ENCODE measurements at regions not wholly inside any gene's neighbourhood (a gene's known extent, or its start where the extent isn't known, plus 50 kb on each side); places are given as distances from the start of the nearest gene placed in this dataset.

GRCh38 chr2:5951471-5951870, 259.3 kb downstream of the SOX11 start:
- no peak overlapping the region for H3K4me3 ChIP-seq (replicated peaks in 1 of 3; ENCODE audit: insufficient read depth in 1 of 3, low read depth in 2 of 3, low read length in 3 of 3)
- POLR2A ChIA-PET: no interaction called here
- no peaks in the 10 kb centered on the region for H3K27me3 ChIP-seq (ENCODE audit: control insufficient read depth in 1 of 2, insufficient read depth in 2 of 2, low read length in 2 of 2)
- DNase-seq (ENCODE audit: low spot score): no peak
- CTCF ChIA-PET (ENCODE audit: low intra/inter-chr PET ratio, low total read pairs): no interaction called here
- no peaks in the 10 kb centered on the region for H4K20me1 ChIP-seq (ENCODE audit: insufficient read depth, low read length)
- TF ChIP-seq ZNF670 (CRISPR knock-in tag; IDR thresholded peaks at IDR 0.05; ENCODE audit: borderline replicate concordance): no peak
- no peak overlapping the region for H3K9ac ChIP-seq (ENCODE audit: insufficient read depth, low read depth, low read length)
- in situ Hi-C loops (cut with HindIII; ENCODE audit: extremely low pct_ligation_motif_present, low pct_unique_long_range_greater_than_20kb): no loop called here
- H3K36me3 ChIP-seq (replicated peaks in 1 of 2; ENCODE audit: control insufficient read depth in 1 of 2, insufficient read depth in 2 of 2, low read length in 2 of 2): no peaks in the 10 kb centered on the region
- H3K4me2 ChIP-seq (ENCODE audit: low read depth, low read length): no peak overlapping the region
- H3K4me1 ChIP-seq (ENCODE audit: insufficient read depth, low read length): no peaks in the 10 kb centered on the region
- BruUV-seq (replicated peaks): no TSS peak
- FAIRE-seq: no peak
- no peak overlapping the region for H2AFZ ChIP-seq (ENCODE audit: low read length)
- intact Hi-C loops (cut with micrococcal nuclease; ENCODE audit: unreplicated experiment): no loop called here
- no peak for ATAC-seq
- WGBS (ENCODE audit: low lambda C conversion rate): 7% methylated on average over 1 of the region's 1 CpG
- H3K27ac ChIP-seq (ENCODE audit: extremely low read length, insufficient read depth, low read length): no peak overlapping the region
- H3K79me2 ChIP-seq (ENCODE audit: insufficient read depth, low read length): no peaks in the 10 kb centered on the region
- H3K9me3 ChIP-seq (ENCODE audit: low read length): peaks cover 28% of the 10 kb centered on the region; the same call in 1 of the 2 replicates

DNA sequence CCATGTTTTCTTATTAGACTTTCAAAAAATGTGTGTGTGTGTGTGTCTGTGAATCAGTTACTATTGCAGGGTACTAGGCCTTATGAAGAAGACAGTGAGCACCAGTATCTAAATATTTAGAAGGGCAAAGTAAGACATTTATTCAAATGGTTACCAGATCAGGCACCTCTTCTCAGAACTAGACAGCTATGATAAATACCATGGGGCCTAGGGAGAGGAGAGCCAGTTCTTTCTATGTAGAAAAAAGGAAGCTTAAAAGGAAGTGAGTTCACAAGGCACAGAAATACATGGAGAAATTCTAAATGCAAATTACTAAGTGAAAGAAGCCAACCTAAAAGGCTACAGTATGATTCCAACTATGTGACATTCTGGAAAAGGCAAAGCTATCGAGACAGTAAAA, 261.3 kb downstream of the SOX11 start:
- no peak overlapping the region for H3K4me2 ChIP-seq (ENCODE audit: low read depth, low read length)

More for the DNA sequence above, 261.3 kb downstream of the SOX11 start:
- Histone ChIP-seq H4K20me1 (ENCODE audit: insufficient read depth, low read length) (no peaks in the 10 kb centered on the region), H3K79me2 (ENCODE audit: insufficient read depth, low read length) (no peaks in the 10 kb centered on the region), H3K36me3 (replicated peaks in 1 of 2; ENCODE audit: control insufficient read depth in 1 of 2, insufficient read depth in 2 of 2, low read length in 2 of 2) (no peaks in the 10 kb centered on the region), H3K4me3 (replicated peaks in 1 of 3; ENCODE audit: insufficient read depth in 1 of 3, low read depth in 2 of 3, low read length in 3 of 3) (no peak overlapping the region), H3K27ac (ENCODE audit: extremely low read length, insufficient read depth, low read length) (no peak overlapping the region), H2AFZ (ENCODE audit: low read length) (no peak overlapping the region), H3K4me1 (ENCODE audit: insufficient read depth, low read length) (no peaks in the 10 kb centered on the region), H3K9ac (ENCODE audit: insufficient read depth, low read depth, low read length) (no peak overlapping the region), H3K27me3 (ENCODE audit: control insufficient read depth in 1 of 2, insufficient read depth in 2 of 2, low read length in 2 of 2) (no peaks in the 10 kb centered on the region), H3K9me3 (ENCODE audit: low read length) (peaks cover 28% of the 10 kb centered on the region; the same call in 1 of the 2 replicates)
- no TSS peak for BruUV-seq (replicated peaks)
- FAIRE-seq (no peak), ATAC-seq (no peak), DNase-seq (ENCODE audit: low spot score) (no peak)
- 0% methylated on average over 1 of the region's 1 CpG for WGBS (ENCODE audit: low lambda C conversion rate)
- in situ Hi-C loops (cut with HindIII; ENCODE audit: extremely low pct_ligation_motif_present, low pct_unique_long_range_greater_than_20kb): no loop called here
- TF ChIP-seq ZNF34 (CRISPR knock-in tag; IDR thresholded peaks at IDR 0.05; ENCODE audit: borderline replicate concordance): no peak
- no peak for TF ChIP-seq JDP2 (CRISPR knock-in tag; IDR thresholded peaks at IDR 0.05; ENCODE audit: borderline replicate concordance)
- TF ChIP-seq ETV6 (CRISPR knock-in tag; conservative IDR thresholded peaks at IDR 0.05): no peak
- TF ChIP-seq GABPA (IDR thresholded peaks at IDR 0.05; ENCODE audit: low read depth, low read length): no peak
- no peak for TF ChIP-seq GABPA (CRISPR knock-in tag; IDR thresholded peaks at IDR 0.05; ENCODE audit: low read depth)
- TF ChIP-seq ZFP90 (CRISPR knock-in tag; IDR thresholded peaks at IDR 0.05; ENCODE audit: borderline replicate concordance): no peak
- no peak for TF ChIP-seq MIXL1 (CRISPR knock-in tag; IDR thresholded peaks at IDR 0.05)
- TF ChIP-seq, protein P1, sequence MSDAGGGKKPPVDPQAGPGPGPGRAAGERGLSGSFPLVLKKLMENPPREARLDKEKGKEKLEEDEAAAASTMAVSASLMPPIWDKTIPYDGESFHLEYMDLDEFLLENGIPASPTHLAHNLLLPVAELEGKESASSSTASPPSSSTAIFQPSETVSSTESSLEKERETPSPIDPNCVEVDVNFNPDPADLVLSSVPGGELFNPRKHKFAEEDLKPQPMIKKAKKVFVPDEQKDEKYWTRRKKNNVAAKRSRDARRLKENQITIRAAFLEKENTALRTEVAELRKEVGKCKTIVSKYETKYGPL (CRISPR knock-in tag; IDR thresholded peaks at IDR 0.05): no peak
- no peak for TF ChIP-seq ZNF547 (CRISPR knock-in tag; IDR thresholded peaks at IDR 0.05)
- no peak for TF ChIP-seq SYNCRIP (IDR thresholded peaks at IDR 0.05; ENCODE audit: insufficient read depth, low read depth, low read length)
- TF ChIP-seq ZNF572 (CRISPR knock-in tag; IDR thresholded peaks at IDR 0.05): no peak
- TF ChIP-seq ZNF430 (CRISPR knock-in tag; IDR thresholded peaks at IDR 0.05): no peak
- ChIA-PET CTCF (ENCODE audit: low intra/inter-chr PET ratio, low total read pairs) (no interaction called here), POLR2A (no interaction called here)
- intact Hi-C loops (cut with micrococcal nuclease; ENCODE audit: unreplicated experiment): no loop called here

All from HepG2 (cell line).